PFSK-1 (cell line): ENCODE measurements at regions not wholly inside any gene's neighbourhood (a gene's known extent, or its start where the extent isn't known, plus 50 kb on each side); places are given as distances from the start of the nearest gene placed in this dataset.

ENCODE experiments used
- FOXP2 ChIP-seq: optimal IDR thresholded peaks from 2 replicates; pipeline ENCODE3; 2011; ENCODE audit warnings: borderline replicate concordance, control low read depth, inconsistent platforms; ENCODE audit not compliant: insufficient read depth; ENCODE audit errors: extremely low read length, extremely low read depth
- POLR2AphosphoS5 ChIP-seq: IDR thresholded peaks from 2 replicates; pipeline ENCODE4 v1.6.1; 2012; ENCODE audit warnings: low read depth, mild to moderate bottlenecking, control low read depth, low read length, moderate library complexity
- SIN3A ChIP-seq: IDR thresholded peaks from 2 replicates; pipeline ENCODE4 v1.6.1; 2012; ENCODE audit warnings: mild to moderate bottlenecking, low read length, moderate library complexity, borderline replicate concordance; ENCODE audit not compliant: insufficient read depth
- TAF1 ChIP-seq: IDR thresholded peaks from 2 replicates; pipeline ENCODE4 v1.6.1; 2012; ENCODE audit warnings: low read length, control low read depth, borderline replicate concordance; ENCODE audit not compliant: insufficient read depth
- TF ChIP-seq, protein P1 (sequence below), 2 experiments: IDR thresholded peaks; 2 replicates each; pipeline versions ENCODE4 v1.6.1 to v1.8.0; 2011 to 2012; ENCODE audit warnings: low read depth in 2 of 2, low read length in 2 of 2, control low read depth in 1 of 2, inconsistent platforms in 1 of 2, mild to moderate bottlenecking in 1 of 2, moderate library complexity in 1 of 2; ENCODE audit not compliant: insufficient read depth in 1 of 2

DNA sequence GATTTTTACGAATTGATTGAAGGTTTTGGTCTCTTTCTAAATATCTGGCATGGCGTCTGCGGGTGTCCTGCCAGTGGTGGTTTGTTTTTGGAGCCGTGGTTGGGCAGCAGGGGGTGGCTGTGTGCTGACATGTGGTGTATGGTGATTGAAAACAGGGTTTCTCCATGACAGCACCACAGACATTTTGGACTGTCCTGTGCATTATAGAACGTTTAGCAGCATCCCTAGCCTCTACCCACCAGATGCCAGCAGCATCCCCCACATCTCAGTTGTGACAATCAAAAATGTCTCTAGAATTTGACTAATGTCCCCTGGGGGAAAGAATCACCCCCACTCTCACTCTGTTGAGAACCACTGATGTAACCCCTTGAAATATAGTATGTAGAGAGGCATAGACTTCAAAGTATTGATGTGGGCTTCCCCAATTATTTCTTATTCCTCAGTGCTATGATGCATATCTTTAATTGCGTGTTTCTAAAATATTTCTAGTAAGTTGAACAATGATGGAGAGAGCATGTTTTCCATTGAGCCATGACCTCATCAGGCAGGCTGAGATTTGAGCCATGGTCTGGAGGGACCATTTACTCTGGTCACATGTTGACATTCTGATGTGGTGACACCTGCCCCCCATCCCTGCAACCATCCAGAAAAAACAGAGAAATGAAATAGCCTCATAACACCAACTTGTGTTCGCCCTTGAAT is 77.4 kb upstream of the MID1 start:
- TF ChIP-seq POLR2AphosphoS5 (no peak), TAF1 (no peak), FOXP2 (no peak), SIN3A (no peak)
- TF ChIP-seq, protein P1, sequence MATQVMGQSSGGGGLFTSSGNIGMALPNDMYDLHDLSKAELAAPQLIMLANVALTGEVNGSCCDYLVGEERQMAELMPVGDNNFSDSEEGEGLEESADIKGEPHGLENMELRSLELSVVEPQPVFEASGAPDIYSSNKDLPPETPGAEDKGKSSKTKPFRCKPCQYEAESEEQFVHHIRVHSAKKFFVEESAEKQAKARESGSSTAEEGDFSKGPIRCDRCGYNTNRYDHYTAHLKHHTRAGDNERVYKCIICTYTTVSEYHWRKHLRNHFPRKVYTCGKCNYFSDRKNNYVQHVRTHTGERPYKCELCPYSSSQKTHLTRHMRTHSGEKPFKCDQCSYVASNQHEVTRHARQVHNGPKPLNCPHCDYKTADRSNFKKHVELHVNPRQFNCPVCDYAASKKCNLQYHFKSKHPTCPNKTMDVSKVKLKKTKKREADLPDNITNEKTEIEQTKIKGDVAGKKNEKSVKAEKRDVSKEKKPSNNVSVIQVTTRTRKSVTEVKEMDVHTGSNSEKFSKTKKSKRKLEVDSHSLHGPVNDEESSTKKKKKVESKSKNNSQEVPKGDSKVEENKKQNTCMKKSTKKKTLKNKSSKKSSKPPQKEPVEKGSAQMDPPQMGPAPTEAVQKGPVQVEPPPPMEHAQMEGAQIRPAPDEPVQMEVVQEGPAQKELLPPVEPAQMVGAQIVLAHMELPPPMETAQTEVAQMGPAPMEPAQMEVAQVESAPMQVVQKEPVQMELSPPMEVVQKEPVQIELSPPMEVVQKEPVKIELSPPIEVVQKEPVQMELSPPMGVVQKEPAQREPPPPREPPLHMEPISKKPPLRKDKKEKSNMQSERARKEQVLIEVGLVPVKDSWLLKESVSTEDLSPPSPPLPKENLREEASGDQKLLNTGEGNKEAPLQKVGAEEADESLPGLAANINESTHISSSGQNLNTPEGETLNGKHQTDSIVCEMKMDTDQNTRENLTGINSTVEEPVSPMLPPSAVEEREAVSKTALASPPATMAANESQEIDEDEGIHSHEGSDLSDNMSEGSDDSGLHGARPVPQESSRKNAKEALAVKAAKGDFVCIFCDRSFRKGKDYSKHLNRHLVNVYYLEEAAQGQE (IDR thresholded peaks at IDR 0.05; ENCODE audit: insufficient read depth in 1 of 2, low read depth in 2 of 2, low read length in 2 of 2): no peak

- TF ChIP-seq TAF1 (no peak), FOXP2 (no peak), SIN3A (no peak), POLR2AphosphoS5 (no peak)
- TF ChIP-seq, protein P1 (IDR thresholded peaks at IDR 0.05; ENCODE audit: insufficient read depth in 1 of 2, low read depth in 2 of 2, low read length in 2 of 2): no peak
Observed at GRCh38 chrX:10698318-10698640, 77.9 kb upstream of the MID1 start.

- TF ChIP-seq SIN3A (no peak), TAF1 (no peak), FOXP2 (no peak), POLR2AphosphoS5 (no peak)
- TF ChIP-seq, protein P1 (IDR thresholded peaks at IDR 0.05; ENCODE audit: insufficient read depth in 1 of 2, low read depth in 2 of 2, low read length in 2 of 2): no peak
Observed at GRCh38 chrX:10702031-10702430, 81.6 kb upstream of the MID1 start.

- TF ChIP-seq POLR2AphosphoS5 (no peak), TAF1 (no peak), FOXP2 (no peak), SIN3A (no peak)
- TF ChIP-seq, protein P1 (IDR thresholded peaks at IDR 0.05; ENCODE audit: insufficient read depth in 1 of 2, low read depth in 2 of 2, low read length in 2 of 2): no peak
Observed at GRCh38 chrX:10707773-10708172, 87.4 kb upstream of the MID1 start.

GRCh38 chrX:10709276-10709675 is 88.9 kb upstream of the MID1 start:
- no peak for TF ChIP-seq SIN3A
- TF ChIP-seq, protein P1 (IDR thresholded peaks at IDR 0.05; ENCODE audit: insufficient read depth in 1 of 2, low read depth in 2 of 2, low read length in 2 of 2): no peak
- no peak for TF ChIP-seq FOXP2
- TF ChIP-seq TAF1: no peak
- no peak for TF ChIP-seq POLR2AphosphoS5
